Thyroid gland (tissue), 4 donors: ENCODE measurements at regions not wholly inside any gene's neighbourhood (a gene's known extent, or its start where the extent isn't known, plus 50 kb on each side); places are given as distances from the start of the nearest gene placed in this dataset.

Experiments used
- POLR2A ChIP-seq, 2 donors: fragments of 450-650 bp; IDR thresholded peaks; one replicate each; pipeline ENCODE4 v1.6.1; 2017; ENCODE audit warnings: antibody characterized with exemption in 2 of 2, mild to moderate bottlenecking in 2 of 2, moderate library complexity in 1 of 2
- TF ChIP-seq, protein P1 (sequence below), 6 experiments: fragments of 200-600 bp in 3 of 6; fragments of 450-650 bp in 3 of 6; sonication (generic) in 3 of 6; IDR thresholded peaks; one replicate each; pipeline ENCODE4 v1.5.1; 2016 to 2019; ENCODE audit warnings: antibody characterized with exemption in 6 of 6, mild to moderate bottlenecking in 2 of 6, inconsistent platforms in 1 of 6, moderate library complexity in 1 of 6

DNA sequence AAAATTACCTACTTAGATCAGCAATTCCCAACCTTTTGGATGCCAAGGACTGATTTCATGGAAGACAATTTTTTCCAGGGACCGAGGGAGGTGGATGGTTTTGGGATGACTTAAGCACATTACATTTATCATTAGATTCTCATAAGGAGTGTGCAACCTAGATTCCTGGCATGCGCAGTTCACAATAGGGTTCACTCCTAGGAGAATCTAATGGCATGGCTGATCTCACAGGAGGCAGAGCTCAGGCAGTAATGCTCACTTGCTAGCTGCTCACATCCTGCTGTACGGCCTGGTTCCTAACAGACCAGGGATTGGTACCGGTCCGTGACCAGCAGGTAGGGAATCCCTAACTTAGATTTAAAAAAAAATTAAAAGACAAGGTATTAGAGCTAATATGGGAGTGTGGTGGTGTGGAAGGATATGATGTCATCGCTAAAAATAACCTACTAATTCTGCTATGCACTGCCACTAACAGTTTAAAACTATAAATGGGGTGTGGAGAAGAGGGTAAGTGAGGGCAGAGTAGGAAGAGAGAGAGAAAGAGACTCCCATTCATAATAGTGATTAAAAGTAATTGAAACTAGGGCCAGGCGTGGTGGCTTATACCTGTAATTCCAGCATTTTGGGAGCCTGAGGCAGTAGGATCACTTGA is 282.7 kb downstream of the BAMBI start:
- TF ChIP-seq, protein P1, sequence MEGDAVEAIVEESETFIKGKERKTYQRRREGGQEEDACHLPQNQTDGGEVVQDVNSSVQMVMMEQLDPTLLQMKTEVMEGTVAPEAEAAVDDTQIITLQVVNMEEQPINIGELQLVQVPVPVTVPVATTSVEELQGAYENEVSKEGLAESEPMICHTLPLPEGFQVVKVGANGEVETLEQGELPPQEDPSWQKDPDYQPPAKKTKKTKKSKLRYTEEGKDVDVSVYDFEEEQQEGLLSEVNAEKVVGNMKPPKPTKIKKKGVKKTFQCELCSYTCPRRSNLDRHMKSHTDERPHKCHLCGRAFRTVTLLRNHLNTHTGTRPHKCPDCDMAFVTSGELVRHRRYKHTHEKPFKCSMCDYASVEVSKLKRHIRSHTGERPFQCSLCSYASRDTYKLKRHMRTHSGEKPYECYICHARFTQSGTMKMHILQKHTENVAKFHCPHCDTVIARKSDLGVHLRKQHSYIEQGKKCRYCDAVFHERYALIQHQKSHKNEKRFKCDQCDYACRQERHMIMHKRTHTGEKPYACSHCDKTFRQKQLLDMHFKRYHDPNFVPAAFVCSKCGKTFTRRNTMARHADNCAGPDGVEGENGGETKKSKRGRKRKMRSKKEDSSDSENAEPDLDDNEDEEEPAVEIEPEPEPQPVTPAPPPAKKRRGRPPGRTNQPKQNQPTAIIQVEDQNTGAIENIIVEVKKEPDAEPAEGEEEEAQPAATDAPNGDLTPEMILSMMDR (IDR thresholded peaks at IDR 0.05) = no peak
- TF ChIP-seq POLR2A (IDR thresholded peaks at IDR 0.05) = no peak
